ENCODE measurements at regions not wholly inside any gene's neighbourhood (a gene's known extent, or its start where the extent isn't known, plus 50 kb on each side); places are given as distances from the start of the nearest gene placed in this dataset.
"Not testable (repeated sequence)": the region's sequence is repeated elsewhere in the genome, so short reads cannot be mapped to it uniquely, and the experiment has no call there.

DNA sequence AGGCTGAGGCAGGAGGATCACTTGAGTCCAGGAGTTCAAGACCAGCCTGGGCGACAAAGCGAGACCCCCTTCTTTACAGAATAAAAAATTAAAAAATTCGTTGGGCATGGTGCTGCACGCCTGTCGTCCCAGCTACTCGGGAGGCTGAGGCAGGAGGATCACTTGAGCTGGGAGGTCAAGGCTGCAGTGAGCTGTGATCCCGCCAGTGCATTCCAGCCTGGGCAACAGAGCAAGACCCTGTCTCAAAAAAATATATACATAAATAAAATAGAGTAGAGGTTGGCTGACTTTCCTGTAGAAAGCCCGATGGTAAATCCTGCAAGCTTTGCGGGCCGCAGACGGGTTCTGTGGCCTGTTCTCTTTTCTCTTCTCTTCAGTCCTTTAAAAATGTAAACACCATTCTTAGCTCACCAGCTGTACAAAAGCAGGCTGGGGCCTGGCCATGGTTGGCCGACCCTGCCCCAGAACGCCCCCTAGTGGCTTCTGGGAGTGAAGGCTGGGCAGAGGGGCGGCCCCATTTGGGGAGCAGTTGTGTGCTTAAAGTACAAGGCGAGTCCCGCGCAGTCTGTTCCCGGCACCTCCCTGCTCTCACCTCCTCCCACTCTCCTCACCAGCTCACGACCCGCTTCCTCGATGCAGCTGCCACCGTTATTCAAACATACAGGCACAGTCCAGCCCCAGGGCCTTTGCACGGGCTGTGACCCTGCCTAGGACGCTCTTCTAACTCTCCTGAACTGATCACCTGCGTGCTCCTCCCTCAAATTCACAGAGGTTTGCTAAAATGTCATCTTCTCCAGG lies 109.5 kb downstream of the CRLF3 start:
- DNase-seq (ENCODE audit: low spot score); in situ Hi-C loops (cut with HindIII; ENCODE audit: low sequenced_read_pairs): not testable (repeated sequence)

DNA sequence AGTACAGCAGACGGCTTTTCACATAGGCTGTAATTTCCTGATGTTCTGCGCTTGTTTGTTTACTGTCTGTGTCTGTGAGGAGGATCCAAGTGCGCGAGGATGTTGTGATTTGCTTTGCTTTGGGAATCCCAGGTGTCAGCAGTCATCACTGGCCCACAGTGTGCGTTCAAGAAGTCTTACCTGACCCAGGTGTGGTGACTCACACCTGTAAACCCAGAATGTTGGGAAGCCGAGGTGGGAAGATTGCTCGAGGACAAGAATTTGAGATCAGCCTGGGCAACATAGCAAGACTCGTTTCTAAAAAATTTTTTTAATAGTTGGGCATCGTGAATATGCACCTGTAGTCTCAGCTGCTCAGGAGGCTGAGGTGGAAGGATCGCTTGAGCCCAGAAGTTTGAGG lies 110.7 kb downstream of the CRLF3 start:
- DNase-seq (ENCODE audit: low spot score); in situ Hi-C loops (cut with HindIII; ENCODE audit: low sequenced_read_pairs): not testable (repeated sequence)

DNA sequence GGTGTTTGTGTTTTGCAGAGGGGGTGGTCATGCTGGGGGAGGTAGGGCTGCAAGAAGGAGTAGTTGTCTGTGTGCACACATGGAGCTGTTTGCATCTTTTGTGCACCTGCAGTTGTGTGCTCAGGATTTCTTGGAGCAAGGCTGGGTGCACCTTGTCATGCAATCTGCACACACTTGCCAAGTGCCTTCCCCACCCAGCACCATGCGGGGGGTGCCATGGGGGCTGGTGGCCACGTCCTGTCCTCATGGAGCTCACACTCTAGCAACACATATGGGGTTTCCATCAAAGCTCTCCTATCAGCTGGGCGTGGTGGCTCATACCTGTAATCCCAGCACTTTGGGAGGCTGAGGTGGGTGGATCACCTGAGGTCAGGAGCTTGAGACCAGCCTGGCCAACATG lies 111.6 kb downstream of the CRLF3 start:
- DNase-seq (ENCODE audit: low spot score); in situ Hi-C loops (cut with HindIII; ENCODE audit: low sequenced_read_pairs): not testable (repeated sequence)

DNA sequence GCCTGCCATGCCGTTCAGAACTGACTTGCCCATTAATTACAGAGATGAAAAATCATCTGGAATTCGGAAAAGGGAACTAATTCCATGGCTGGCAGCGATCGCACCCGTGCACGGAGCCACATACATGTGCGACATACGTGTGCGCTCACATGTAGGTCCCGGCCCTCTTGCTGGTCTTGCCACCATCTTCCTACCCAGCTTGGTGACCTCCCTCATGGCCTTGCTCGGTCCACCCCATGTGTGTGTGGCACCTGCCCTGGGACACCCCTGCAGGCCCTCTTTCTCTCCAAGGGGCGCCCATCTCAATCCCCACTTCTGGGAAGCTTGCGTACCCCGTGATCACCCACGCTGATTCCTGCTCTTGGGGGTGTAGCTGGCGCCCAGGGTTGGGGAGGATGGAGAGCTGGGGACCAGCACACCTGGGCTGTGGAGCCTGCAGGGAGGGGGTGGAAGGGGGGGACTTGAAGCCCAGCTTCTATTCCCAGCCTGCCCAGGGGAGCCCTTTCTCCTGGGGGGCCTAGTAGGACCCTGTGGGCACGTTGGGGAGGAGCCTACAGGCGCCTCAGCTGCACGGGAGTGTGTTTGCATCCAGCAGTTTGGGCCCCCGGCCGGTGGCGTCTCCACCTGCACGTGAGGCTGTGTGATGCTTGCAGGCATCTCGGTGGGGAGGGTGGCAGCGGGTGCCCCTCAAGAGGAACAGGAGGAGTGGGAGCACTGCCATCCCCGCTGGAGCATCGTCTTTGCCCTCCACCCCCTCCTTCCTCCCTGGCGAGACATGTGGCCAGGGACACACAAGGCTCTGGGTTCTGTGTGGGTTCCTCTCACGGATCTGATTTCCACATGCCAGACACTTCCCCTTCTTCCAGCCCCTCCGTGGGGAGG lies 112.6 kb downstream of the CRLF3 start:
- in situ Hi-C loops (cut with HindIII; ENCODE audit: low sequenced_read_pairs); DNase-seq (ENCODE audit: low spot score): not testable (repeated sequence)

GRCh38 chr17:30711176-30711575 lies 113.3 kb downstream of the CRLF3 start:
- in situ Hi-C loops (cut with HindIII; ENCODE audit: low sequenced_read_pairs); DNase-seq (ENCODE audit: low spot score): not testable (repeated sequence)

GRCh38 chr17:30710276-30711088 lies 114.0 kb downstream of the CRLF3 start:
- in situ Hi-C loops (cut with HindIII; ENCODE audit: low sequenced_read_pairs); DNase-seq (ENCODE audit: low spot score): not testable (repeated sequence)

GRCh38 chr17:30709561-30710275 lies 114.8 kb downstream of the CRLF3 start:
- in situ Hi-C loops (cut with HindIII; ENCODE audit: low sequenced_read_pairs) = not testable (repeated sequence)
- DNase-seq (ENCODE audit: low spot score) = peak; percentile 56

GRCh38 chr17:30709096-30709495 lies 115.4 kb downstream of the CRLF3 start:
- DNase-seq (ENCODE audit: low spot score); in situ Hi-C loops (cut with HindIII; ENCODE audit: low sequenced_read_pairs): not testable (repeated sequence)

DNA sequence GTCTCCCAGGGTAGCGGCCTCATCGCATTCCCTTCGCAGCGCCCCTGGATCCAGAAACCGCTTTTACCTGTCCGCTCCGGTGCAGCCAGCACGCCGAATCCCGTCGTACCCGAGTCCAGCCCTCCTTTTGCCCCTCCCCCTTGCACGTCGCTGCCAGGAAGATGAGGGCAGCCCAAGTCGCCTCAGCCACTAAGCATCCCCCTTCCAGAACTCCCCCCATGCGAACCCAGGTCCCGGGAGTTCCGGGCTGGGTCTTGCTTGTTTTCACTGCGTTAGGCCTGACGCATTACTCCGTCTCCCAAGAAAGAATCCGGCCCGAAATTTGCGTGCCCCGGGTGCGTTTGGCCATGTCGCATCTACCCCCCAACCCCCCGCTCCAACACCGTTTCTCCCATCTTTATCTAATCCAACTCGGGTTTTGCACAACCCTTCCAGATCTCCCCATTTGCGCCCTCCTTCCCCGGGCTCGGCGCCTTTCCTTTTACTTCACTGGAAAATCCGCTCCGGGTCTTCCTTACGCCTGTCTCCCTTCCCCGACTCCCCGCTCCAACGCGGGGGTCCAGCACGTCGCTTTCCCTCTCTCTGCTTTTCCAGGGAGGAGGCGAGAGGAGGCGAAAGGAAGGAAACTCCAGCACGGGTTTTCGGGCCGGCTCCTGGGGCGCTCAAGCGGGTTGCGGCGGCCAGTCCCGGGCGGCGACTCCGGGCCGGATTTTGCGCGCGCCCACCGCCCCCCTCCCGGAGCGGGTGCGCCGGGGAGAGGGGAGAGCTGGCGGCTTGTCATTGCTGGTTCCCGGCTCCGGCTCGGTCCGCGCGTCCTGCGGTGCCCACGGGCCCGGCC lies 116.0 kb downstream of the CRLF3 start:
- in situ Hi-C loops (cut with HindIII; ENCODE audit: low sequenced_read_pairs) = not testable (repeated sequence)
- DNase-seq (ENCODE audit: low spot score) = peak; percentile 95

- DNase-seq (ENCODE audit: low spot score) = peak; percentile 75
- in situ Hi-C loops (cut with HindIII; ENCODE audit: low sequenced_read_pairs) = not testable (repeated sequence)
Measured at GRCh38 chr17:30707724-30708240, 116.7 kb downstream of the CRLF3 start.

DNA sequence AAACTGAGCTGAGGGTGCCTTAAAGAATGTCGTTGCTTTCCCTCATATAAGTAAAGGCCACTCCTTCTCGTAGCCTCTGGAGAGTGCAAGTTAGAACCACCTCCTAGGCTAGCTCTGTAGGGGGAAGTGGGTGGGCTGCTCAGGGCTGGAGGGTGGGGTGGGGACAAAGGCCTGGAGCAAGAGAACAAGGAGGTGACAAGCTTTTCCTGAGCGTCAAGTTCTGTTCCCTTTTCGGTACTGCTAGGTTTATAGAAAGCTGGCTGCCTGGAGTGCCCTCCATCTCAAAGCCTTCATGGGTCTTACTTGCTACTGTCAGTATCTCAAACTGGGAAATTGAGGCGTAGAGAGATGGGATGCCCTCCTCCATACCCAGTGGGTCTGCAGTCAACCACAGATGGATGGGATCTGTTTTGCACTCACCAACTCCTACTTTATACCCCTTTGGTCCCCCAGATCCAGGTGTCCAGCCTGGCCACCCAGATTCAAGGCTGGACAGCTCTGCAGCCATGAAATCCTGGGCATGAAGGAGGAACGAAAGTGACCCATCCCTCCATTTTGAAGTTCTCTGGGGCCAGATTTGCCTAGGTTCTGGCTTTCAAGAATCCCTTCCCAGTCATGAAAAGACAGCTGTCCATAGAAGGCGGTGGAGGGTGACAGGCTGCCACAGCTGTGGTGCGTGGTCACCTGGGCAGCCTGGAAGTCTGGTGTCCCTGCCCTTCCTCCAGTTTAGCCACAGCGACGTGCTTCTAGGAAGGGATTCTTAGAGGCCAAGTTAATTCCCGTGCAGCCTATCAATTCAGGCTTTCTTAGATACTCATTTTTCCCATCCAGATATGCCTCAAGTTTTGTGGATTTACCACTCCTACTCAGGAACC lies 117.8 kb downstream of the CRLF3 start:
- DNase-seq (ENCODE audit: low spot score); in situ Hi-C loops (cut with HindIII; ENCODE audit: low sequenced_read_pairs): not testable (repeated sequence)

- DNase-seq (ENCODE audit: low spot score) = peak; percentile 38
- in situ Hi-C loops (cut with HindIII; ENCODE audit: low sequenced_read_pairs) = not testable (repeated sequence)
Measured at GRCh38 chr17:30706004-30706403, 118.5 kb downstream of the CRLF3 start.

DNA sequence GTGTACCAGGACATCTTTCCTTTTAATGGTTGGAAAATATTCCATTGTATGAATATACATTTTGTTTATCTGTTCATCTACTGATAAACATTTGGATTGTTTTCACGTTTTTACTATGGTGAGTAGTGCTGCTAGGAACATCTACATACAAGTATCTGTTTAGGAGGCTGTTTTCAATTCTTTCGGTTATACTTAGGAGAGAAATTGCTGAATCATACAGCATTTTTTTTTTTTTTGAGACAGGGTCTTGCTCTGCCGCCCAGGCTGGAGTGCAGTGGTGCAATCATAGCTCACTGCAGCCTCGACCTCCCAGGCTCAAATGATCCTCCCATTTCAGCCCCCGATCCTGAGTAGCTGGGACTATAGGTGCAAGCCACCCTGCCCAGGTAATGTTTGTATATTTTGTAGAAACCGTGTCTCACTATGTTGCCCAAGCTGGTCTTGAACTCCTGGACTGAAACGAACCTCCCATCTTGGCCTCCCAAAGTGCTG lies 122.9 kb downstream of the CRLF3 start:
- in situ Hi-C loops (cut with HindIII; ENCODE audit: low sequenced_read_pairs) = no loop called here

GRCh38 chr17:30700833-30701232 lies 123.7 kb downstream of the CRLF3 start:
- DNase-seq (ENCODE audit: low spot score); in situ Hi-C loops (cut with HindIII; ENCODE audit: low sequenced_read_pairs): not testable (repeated sequence)

More for the DNA sequence above, 122.9 kb downstream of the CRLF3 start:
- no peak for DNase-seq (ENCODE audit: low spot score)

- DNase-seq (ENCODE audit: low spot score) = peak; percentile 47
- in situ Hi-C loops (cut with HindIII; ENCODE audit: low sequenced_read_pairs) = not testable (repeated sequence)
Measured at GRCh38 chr17:30697619-30698460, 126.7 kb downstream of the CRLF3 start.

- in situ Hi-C loops (cut with HindIII; ENCODE audit: low sequenced_read_pairs) = no loop called here
- no peak for DNase-seq (ENCODE audit: low spot score)
Measured at GRCh38 chr17:30696234-30696633, 128.3 kb downstream of the CRLF3 start.

Measured in G401 (cell line).